HG02884 (cell line): ENCODE measurements at regions not wholly inside any gene's neighbourhood (a gene's known extent, or its start where the extent isn't known, plus 50 kb on each side); places are given as distances from the start of the nearest gene placed in this dataset.
"Not testable (repeated sequence)": the region's sequence is repeated elsewhere in the genome, so short reads cannot be mapped to it uniquely, and the experiment has no call there.

ENCODE experiments used
- ATAC-seq: cut with Tn5 transposase; IDR thresholded peaks from one replicate; pipeline ENCODE4 v1.9.1; 2021; ENCODE audit warnings: mild to moderate bottlenecking, moderate library complexity; ENCODE audit not compliant: unreplicated experiment

- no peak for ATAC-seq
These were observed 953.2 kb downstream of the SORCS3 start for GRCh38 chr10:105594296-105594695.

GRCh38 chr10:105592468-105592867, 951.4 kb downstream of the SORCS3 start:
- no peak for ATAC-seq

GRCh38 chr10:105586451-105587098, 945.5 kb downstream of the SORCS3 start:
- no peak for ATAC-seq

GRCh38 chr10:105585753-105586152, 944.7 kb downstream of the SORCS3 start:
- no peak for ATAC-seq

GRCh38 chr10:105585171-105585570, 944.1 kb downstream of the SORCS3 start:
- no peak for ATAC-seq

- ATAC-seq, result no peak
These were observed 938.0 kb downstream of the SORCS3 start for GRCh38 chr10:105579112-105579511.

- ATAC-seq, result no peak
These were observed 936.9 kb downstream of the SORCS3 start for GRCh38 chr10:105577865-105578607.

- no peak for ATAC-seq
These were observed 918.4 kb downstream of the SORCS3 start for GRCh38 chr10:105559333-105560097.

- ATAC-seq, result not testable (repeated sequence)
These were observed 909.4 kb downstream of the SORCS3 start for GRCh38 chr10:105550453-105550852.

GRCh38 chr10:105549731-105550130, 908.6 kb downstream of the SORCS3 start:
- no peak for ATAC-seq

- no peak for ATAC-seq
These were observed 904.0 kb downstream of the SORCS3 start for GRCh38 chr10:105545101-105545500.

- no peak for ATAC-seq
These were observed 899.3 kb downstream of the SORCS3 start for GRCh38 chr10:105540381-105540780.

GRCh38 chr10:105538874-105539273, 897.8 kb downstream of the SORCS3 start:
- ATAC-seq, result no peak

GRCh38 chr10:105535478-105535877, 894.4 kb downstream of the SORCS3 start:
- ATAC-seq, result no peak

GRCh38 chr10:105534086-105534485, 893.0 kb downstream of the SORCS3 start:
- ATAC-seq, result no peak

GRCh38 chr10:105516511-105516910, 875.4 kb downstream of the SORCS3 start:
- ATAC-seq, result no peak

GRCh38 chr10:105514106-105514505, 873.0 kb downstream of the SORCS3 start:
- no peak for ATAC-seq

GRCh38 chr10:105509517-105509916, 868.4 kb downstream of the SORCS3 start:
- ATAC-seq, result no peak

GRCh38 chr10:105506262-105506661, 865.2 kb downstream of the SORCS3 start:
- no peak for ATAC-seq

- no peak for ATAC-seq
These were observed 862.6 kb downstream of the SORCS3 start for GRCh38 chr10:105503714-105504113.

- ATAC-seq, result no peak
These were observed 861.0 kb downstream of the SORCS3 start for GRCh38 chr10:105502058-105502457.

GRCh38 chr10:105494944-105495343, 853.9 kb downstream of the SORCS3 start:
- ATAC-seq, result no peak
